GM18868 (cell line): ENCODE measurements at regions not wholly inside any gene's neighbourhood (a gene's known extent, or its start where the extent isn't known, plus 50 kb on each side); places are given as distances from the start of the nearest gene placed in this dataset.

Source experiments
- ATAC-seq: cut with Tn5 transposase; IDR thresholded peaks from one replicate; pipeline ENCODE4 v1.9.1; 2021; ENCODE audit warnings: mild to moderate bottlenecking, moderate library complexity; ENCODE audit not compliant: unreplicated experiment

DNA sequence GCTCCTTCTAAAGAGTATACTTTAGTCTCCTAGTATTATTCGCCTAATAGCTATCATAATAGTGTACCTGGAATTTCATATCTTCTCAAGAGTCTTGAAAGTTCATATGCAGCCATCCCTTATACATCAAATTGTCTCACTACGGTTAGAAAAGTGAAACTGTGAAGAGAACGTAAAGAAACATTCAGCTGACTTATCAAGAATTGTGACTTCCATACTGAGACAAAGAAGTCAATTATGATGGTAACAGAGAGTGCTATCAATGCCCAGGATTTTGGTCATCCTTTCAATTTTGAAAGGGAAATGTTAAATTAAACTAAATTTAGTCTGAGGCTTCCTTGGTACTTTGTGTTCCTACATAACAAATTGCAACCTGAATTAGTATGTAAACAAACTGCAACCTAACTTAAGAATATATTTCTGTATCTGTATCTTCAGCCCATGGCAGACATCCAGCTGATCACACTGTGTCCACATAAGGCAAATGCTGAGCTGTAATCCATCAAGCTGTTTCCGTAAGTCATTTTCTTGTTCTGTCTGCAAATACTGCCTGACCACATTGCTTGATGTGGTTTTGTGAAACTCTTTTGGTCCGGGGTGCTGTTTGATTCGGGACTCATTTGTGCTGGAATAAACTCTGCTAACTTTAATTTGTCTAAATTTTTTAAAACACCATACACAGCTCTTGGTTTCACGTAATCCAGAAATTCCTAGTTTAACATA, 469.6 kb downstream of the SI start:
- no peak for ATAC-seq

DNA sequence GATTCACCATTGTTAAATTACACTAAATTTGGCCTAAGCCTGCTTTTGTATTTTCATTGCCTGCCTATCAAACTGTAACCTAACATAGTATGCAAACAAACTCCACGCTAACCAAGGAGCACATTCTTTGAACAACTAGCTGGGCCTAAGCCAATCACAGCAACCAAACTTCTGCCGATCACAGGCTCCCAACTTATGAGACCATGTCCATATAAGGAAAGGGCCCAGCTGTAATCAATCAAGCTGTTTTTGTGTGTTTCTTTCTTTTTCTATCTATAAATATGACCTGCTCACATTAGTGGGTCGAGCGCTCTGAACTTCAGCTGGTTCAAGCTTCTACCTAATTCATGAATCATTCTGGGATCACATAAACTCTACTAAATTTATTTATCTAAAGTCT, 473.6 kb downstream of the SI start:
- no peak for ATAC-seq

DNA sequence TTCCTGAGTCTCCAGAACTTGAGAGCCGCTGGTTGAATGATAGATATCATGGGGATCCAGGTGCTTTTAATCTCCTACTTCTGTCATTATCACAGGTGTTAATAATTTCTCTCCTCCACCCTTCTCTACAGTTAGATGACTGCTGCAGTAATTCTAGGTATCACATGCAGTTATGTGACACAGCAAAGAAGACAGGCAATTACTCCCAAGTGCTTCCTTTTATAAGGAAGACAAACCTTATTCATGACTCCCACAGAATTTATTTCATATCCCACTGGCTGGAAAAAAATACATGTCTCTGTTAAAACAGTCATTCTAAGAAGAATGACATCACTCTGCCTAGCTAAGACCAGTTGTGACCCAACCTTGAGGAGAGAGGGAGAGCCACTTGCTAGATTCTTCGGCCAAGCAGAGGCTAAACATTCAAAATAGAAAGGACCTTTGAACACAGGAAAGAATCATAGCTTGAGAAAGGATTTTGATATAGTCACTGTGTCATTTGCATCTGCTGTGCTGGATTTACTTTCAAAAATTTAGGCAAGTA, 500.6 kb downstream of the SI start:
- ATAC-seq: no peak

DNA sequence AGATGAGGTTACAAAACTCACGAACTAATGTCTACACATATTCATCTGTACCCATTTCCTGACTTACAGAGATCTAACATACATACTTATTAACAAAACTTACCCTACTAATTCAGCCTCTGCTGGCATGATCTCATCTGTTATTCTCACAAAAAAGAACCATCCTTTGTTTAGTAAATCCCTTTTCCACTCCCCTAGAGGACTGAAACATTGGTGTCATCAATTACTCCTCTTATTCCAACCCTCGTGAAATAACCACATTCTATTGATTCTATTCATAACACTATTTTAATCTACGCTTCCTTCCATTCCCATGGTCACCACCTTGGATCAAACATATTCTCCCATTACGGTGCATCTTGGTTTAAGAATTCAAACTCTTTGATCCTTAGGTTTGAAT, 505.9 kb downstream of the SI start:
- no peak for ATAC-seq

DNA sequence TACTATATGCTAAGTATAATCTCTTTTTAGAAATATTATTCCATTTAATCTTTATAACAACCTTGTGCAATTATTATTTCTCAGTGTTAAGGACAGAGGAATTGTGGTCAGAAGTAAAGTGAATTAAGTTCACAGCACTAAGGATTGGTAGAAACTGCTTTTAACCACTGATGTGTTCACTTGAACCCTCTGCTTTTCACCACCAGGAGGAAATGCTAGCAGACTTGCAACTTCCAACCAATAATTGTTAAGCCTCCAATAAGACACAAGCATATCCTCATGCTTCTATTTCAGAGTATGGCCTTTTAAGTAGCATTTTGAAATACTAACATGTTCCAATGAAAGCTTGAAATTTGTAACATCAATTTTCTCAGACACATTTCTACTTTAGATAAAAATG, 527.4 kb downstream of the SI start:
- no peak for ATAC-seq

DNA sequence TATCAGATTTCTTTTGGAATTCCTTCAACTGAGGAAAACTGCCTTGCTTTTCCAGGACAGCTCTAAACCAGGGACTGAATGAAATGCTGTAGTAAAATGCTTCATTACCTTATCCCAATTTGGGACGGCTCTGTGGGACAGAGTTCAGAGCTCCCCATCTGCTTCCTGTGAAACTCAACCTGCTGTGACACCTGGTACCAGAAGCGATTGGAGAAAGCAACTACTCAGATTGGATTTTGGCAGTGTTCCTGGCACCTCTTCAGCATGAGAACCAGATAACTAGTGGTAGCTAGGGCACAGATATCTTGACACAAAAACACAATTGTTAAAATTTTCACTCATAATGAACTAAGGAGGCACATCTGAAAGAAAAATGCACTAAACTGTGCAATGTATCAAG, 539.1 kb downstream of the SI start:
- no peak for ATAC-seq

DNA sequence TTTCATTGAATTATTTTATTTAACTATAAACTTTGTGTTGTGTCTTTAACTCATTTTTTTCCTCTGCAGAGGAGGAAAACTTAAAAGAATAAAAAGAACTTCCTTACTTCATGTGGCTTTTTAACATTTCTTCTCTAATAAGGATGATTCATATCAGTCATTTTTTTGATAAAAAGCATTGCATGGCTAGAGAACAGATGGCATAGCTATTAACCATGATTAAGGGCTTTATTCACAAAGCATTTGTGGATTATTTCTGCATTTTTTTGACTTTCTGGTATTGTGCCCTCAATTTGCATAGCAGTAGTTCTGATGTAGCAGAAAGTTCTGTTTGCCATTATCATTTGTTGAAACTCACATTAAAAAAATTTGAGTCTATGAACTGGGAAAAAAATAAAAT, 540.8 kb downstream of the SI start:
- ATAC-seq: no peak

DNA sequence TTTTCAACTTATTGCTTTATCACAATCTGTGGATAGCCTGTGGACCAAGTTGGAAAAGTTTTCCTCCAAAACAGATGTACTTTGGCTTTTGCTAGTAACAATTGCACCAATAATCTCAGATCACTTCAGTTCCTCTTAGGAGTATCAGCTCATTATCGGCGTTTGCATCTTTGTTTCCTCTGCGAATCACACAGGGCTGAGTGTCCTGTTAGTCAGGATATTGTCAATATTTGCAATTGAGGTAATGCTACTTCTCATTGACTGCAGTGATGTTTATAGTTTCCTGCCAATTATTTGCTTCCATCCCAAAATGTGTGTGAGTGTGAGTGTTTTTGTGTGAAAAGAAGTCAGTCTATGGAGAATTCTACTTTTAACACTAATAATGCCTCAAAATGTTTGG, 545.0 kb downstream of the SI start:
- no peak for ATAC-seq

DNA sequence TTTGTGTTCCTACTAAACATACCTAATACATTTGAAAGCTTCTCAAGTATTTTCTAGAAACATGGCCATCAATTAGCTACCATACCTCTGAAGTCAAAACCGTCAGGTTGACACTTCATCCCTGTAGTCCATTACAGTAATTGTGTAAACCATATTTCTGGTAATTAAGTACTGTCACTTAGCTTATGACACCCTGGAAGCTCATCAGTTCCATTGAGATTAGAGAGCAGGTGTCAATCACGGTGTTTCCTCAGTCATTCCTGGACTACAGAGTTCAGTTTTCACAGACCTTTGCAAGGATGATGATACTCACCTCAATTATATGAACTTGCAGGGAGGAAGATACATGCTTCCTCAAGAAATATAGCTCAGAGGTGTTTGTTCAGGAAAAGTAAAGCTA, 552.0 kb downstream of the SI start:
- ATAC-seq: no peak

DNA sequence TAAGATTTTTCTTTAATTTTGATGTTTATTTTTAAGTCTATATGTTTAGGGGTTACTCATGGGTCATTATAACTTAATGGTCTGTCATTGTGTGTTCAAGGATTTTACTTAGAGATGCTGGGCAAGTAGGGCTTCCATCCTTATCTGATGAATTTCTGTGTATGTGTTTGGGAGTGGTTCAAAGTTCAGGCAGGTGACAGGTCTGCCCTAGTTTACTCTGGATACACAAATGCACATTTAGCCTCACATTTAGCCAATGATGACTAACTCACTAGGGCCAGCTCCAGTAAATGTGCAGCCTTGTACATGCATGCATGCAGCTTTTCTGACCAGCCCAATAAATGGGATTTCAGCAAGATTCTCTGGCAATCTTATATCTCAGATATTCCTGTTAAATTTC, 554.1 kb downstream of the SI start:
- no peak for ATAC-seq

DNA sequence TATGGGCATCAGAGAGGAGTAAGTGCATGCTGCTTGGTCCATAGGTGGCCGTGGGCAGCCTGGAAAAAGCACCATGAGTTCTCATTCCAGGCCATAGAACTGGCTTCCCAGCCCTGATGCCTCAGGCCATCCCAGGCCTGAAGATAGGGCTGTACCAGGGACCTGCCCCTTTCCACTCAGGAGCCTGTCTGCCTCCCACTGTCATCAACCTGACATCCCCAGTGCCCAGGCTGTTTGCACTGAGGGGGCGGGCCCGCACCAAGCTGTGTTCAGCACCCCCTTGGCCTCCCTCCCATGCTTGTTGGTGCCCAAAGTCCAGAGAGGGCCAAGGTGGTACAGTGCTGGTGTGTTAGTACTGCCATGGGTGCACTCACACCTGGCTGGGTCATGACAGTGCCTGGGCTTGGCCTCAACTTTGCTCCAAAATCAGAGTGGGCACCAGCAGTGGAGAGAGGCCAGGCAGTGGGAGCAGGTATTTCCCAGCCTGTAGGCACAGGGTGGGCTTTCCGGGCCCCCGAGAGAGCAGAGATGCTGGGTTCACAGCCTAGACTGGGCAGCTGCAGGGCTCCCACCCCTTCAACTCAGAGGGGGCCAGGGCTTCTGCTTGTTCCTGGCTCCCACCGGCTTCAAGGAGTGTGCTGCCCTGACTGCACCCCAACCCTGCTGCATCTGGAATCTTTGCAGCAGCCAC, 556.1 kb downstream of the SI start:
- ATAC-seq: no peak

DNA sequence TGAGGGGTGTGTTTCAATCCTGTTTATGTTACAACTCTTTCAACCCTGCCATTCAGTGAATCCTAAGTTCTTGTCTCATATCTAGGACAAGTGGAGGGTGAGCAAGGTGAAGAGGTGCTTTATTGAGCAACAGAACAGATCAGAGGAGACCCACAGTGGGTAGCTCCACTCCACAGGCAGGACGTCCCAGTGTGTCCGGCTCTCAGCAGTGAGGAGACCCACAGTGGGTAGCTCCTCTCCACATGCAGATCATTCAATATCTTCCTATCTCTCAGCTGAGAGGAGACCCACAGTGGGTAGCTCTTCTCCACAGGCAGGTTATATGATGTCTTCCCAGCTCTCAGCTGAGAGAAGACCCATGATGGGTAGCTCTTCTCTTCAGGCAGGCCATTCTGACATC, 556.7 kb downstream of the SI start:
- ATAC-seq: no peak

DNA sequence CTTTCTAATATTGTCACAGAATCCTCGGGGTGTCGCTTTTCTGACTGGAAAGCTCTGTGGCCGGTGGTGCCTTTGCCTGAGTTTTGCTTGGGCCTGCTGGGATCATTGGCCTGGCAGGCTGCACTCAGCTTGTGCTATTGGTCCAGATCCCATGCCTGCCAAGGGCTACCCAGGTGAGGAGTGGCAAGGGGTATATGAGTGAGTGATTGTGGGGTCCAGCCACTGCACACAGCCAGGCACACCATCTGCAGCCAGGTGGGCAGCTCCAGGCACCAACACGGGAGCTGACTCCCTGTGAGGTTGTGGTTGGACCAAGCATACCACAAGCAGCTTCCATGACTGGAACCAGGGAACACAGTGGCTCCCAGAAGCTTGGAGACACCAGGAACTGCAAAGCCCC, 557.2 kb downstream of the SI start:
- ATAC-seq: no peak

DNA sequence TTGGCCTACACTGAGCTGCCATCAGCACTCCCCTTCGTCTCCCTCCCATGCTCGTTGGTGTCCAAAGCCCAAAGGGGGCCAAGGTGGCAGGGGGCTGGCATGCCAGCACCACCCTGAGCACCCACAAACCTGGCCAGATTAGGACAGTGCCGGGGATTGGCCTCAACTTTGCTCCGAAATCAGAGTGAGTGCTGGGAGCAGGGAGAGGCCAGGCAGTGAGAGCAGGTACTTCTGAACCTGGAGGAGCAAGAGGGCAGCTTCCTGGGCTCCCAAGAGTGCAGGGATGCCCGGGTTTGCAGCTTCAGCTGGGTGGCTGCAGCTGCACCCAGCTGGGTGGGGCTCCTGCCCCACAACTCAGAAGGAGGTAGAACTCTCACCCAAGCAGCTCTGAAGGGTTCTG, 563.0 kb downstream of the SI start:
- ATAC-seq: no peak

DNA sequence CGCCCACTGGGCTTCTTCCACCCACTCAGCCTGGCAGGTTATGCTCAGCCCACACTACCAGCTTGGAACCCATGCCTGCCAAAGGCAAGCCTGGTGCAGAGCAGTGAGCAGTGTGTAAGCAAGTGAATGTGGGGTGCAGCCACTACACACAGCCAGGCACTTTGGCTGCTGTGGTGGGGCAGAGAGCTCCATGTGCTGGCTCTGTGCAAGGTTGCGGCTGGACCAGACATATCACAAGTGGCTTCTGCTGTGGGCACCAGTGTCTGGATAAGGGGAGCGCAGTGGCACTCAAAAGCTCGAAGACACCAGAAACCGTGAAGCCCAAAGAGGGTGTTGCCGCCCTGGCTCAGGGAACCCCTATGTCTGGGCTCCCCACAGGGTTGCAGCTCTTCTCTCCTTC, 563.7 kb downstream of the SI start:
- no peak for ATAC-seq

DNA sequence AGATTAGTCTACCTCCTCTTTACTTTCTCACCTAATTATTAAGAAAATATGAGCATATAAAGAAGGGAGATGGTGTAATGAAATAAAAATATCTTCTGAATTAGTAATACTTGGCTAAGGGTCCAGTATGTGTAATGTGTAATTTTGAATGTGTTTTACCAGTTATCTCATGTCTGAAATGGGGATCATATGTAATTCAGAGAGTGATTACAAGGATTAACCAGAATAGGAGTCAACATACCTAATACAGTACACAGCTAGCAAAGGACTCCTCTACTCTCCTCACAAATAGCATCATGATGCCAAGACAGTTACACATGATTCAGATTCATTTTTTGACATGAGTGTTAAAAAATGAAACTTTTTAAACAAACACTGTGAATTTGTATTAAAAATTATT, 570.4 kb downstream of the SI start:
- no peak for ATAC-seq

DNA sequence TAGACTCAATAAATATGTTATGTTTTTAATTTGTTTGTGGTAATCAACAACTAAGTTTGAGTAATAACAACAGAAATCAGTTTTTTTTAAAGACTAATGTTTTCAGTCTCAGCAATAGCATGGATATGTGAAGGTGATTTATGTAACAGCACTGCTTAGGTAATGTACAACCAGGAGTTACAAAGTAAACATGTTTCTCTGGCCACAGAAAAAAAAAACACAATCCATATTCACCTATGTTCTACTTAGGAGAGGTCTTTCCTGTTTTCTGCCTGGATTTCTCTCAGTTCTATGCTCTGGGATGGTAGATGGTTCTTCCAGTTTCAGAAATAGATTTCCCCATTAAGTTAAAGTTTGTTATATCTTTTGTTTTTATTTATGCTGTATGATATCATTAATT, 579.4 kb downstream of the SI start:
- ATAC-seq: no peak

DNA sequence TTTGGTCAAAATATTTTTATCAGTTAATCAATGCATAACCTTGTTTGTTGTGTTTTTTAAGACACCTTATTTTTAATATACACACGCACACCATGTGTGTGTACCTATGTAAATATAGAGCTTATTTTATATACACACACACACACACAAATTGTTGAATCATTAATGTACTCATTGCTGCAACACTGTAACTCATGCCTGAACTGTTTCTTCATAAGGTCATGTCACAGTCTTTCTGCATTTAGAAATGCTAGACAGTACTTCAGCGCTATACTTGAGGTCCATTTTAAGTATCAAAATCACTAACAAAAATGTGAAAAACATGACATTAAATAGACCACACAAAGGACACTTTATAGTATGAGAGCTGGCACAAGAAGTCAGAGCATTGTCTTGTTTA, 589.4 kb downstream of the SI start:
- ATAC-seq: no peak

DNA sequence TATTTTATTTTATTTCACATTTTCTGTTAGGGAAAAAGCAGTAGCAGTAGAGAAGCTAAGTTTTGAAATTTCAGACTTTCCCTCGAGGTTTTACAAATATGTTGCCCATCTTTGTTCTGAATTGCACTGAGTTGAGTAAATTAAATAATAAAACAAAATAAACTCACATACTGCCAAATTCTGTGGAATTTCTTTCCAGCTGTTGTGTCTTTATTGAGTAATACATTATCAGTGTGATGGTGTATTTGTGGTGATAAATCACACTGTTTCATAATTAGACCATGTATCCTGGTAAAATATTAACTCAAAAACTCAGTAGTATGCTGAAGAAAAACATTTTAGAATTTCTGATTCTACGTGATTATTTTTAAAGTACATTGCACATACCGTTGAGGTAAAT, 592.1 kb downstream of the SI start:
- ATAC-seq: no peak

DNA sequence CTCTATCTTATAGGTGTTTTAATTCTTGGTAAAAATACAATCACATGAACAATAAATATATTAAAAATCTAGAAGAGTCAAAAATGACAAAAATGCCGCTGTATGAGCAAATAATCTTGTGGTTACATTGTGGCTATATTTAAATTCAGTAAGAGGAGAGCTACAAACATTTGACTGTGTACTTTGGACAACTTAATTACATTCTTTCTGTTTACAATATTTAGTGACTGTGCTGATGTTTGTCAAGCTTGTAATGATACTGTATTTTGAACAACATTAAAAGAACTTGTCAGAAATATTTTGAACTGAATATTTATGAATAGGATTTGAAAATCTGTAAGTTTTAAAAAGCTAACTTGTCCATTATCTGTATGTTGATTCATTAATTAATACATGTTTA, 598.3 kb downstream of the SI start:
- no peak for ATAC-seq

DNA sequence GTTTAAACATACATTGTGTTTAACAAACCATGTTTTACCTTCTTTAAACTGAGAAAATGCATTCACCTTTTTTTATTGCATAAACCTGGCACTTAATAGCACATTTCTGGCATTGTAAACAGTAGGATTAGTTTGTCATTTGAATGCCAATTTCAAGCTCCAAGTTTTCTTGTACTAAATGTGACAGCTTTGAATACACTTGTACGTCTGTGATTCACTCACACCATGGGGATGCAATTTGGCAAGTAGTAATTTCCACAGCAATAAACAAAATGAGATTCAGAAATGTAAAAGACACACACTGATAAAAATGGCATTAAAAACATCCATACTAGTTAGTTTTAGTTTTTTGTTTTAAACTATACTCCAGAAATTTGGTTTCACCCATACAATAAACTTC, 598.9 kb downstream of the SI start:
- no peak for ATAC-seq

DNA sequence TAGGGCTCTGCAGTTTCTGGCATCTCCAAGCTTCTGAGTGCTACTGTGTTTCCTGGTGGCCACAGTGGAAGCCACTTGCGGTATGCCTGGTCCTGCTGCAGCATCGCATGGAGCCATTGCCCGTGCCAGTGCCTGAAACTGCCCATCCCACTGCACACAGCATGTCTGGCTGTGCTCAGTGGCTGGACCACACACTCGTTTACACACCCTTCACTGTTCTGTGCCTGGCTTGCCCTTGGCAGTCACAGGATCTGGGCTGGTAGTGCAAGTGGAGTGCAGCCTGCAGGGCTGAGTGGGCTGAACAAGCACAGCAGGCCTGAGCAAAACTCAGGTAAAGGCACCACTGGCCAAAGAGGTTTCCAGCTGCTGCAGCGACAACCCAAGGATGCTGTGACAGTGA, 600.0 kb downstream of the SI start:
- ATAC-seq: no peak

DNA sequence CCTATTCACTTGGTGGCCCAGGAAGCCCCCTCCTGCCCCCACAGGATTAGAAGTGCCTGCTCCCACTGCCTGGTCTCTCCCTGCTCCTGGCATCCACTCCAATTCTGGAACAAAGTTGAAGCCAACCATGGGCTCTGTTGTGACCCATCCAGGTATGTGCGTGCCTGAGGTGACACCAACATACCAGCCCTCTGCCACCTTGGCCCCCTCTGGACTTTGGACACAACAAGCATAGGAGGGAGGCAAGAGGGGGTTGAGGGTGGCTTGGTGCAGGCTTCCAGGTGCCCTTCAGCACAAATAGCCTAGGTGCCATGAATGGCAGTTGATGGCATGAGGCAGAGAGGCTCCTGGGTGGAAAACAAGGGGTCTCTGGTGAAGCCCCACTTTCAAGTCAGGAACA, 600.9 kb downstream of the SI start:
- ATAC-seq: no peak
